Cardiac muscle cell (in vitro differentiated cells and primary cell): ENCODE measurements at regions not wholly inside any gene's neighbourhood (a gene's known extent, or its start where the extent isn't known, plus 50 kb on each side); places are given as distances from the start of the nearest gene placed in this dataset.

Source experiments
- DNase-seq, 2 donors: peaks; one replicate each; pipeline versions ENCODE4 v3.0.0 to v3.0.0-alpha.2; 2010 to 2017; ENCODE audit warnings: low read depth in 1 of 2, low spot score in 1 of 2
- H3K27ac ChIP-seq: fragments of 200-600 bp; sonication (generic); 2 replicates; pipeline ENCODE4 v1.5.1; 2016
- H3K27me3 ChIP-seq: fragments of 200-600 bp; sonication (generic); 2 replicates; pipeline ENCODE4 v1.6.0; 2016; ENCODE audit warnings: control low read depth
- H3K36me3 ChIP-seq: fragments of 200-600 bp; sonication (generic); 2 replicates; pipeline ENCODE4 v1.5.1; 2016; ENCODE audit warnings: control low read depth
- H3K4me1 ChIP-seq: fragments of 200-600 bp; sonication (generic); 2 replicates; pipeline ENCODE4 v1.8.1; 2017; ENCODE audit warnings: low read depth, mild to moderate bottlenecking, mixed run types
- H3K4me3 ChIP-seq: fragments of 200-600 bp; sonication (generic); 2 replicates; pipeline ENCODE4 v1.5.1; 2016; ENCODE audit warnings: mild to moderate bottlenecking
- H3K9me3 ChIP-seq: fragments of 200-600 bp; sonication (generic); 2 replicates; pipeline ENCODE4 v1.5.1; 2017; ENCODE audit warnings: low read depth, mild to moderate bottlenecking, control low read depth
- TF ChIP-seq, protein P1 (sequence below): IDR thresholded peaks from 2 replicates; pipeline ENCODE4 v1.5.1; 2012; ENCODE audit warnings: low read depth, mild to moderate bottlenecking, low read length

GRCh38 chr10:70998086-70998485 is 109.7 kb upstream of the PCBD1 start:
- no peak for DNase-seq
- H3K27ac ChIP-seq: no peak overlapping the region
- TF ChIP-seq, protein P1, sequence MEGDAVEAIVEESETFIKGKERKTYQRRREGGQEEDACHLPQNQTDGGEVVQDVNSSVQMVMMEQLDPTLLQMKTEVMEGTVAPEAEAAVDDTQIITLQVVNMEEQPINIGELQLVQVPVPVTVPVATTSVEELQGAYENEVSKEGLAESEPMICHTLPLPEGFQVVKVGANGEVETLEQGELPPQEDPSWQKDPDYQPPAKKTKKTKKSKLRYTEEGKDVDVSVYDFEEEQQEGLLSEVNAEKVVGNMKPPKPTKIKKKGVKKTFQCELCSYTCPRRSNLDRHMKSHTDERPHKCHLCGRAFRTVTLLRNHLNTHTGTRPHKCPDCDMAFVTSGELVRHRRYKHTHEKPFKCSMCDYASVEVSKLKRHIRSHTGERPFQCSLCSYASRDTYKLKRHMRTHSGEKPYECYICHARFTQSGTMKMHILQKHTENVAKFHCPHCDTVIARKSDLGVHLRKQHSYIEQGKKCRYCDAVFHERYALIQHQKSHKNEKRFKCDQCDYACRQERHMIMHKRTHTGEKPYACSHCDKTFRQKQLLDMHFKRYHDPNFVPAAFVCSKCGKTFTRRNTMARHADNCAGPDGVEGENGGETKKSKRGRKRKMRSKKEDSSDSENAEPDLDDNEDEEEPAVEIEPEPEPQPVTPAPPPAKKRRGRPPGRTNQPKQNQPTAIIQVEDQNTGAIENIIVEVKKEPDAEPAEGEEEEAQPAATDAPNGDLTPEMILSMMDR: no peak
- H3K4me1 ChIP-seq: no peaks in the 10 kb centered on the region
- H3K27me3 ChIP-seq: no peaks in the 10 kb centered on the region
- H3K9me3 ChIP-seq: no peaks in the 10 kb centered on the region
- no peaks in the 10 kb centered on the region for H3K36me3 ChIP-seq
- no peak overlapping the region for H3K4me3 ChIP-seq

GRCh38 chr10:71001470-71001869 is 113.1 kb upstream of the PCBD1 start:
- Histone ChIP-seq H3K4me1 (peaks cover 11% of the 10 kb centered on the region), H3K27me3 (no peaks in the 10 kb centered on the region), H3K27ac (no peak overlapping the region), H3K9me3 (no peaks in the 10 kb centered on the region), H3K4me3 (no peak overlapping the region), H3K36me3 (no peaks in the 10 kb centered on the region)
- TF ChIP-seq, protein P1: no peak
- no peak for DNase-seq

GRCh38 chr10:71004176-71005075 is 116.1 kb upstream of the PCBD1 start:
- DNase-seq: no peak
- TF ChIP-seq, protein P1: no peak

GRCh38 chr10:71005337-71006305 is 117.3 kb upstream of the PCBD1 start:
- no peak overlapping the region for H3K27ac ChIP-seq
- H3K4me1 ChIP-seq: peaks cover 15% of the 10 kb centered on the region
- H3K27me3 ChIP-seq: no peaks in the 10 kb centered on the region
- no peak overlapping the region for H3K4me3 ChIP-seq
- H3K36me3 ChIP-seq: no peaks in the 10 kb centered on the region
- H3K9me3 ChIP-seq: no peaks in the 10 kb centered on the region
- TF ChIP-seq, protein P1: no peak
- peak in 1 of 2 donors; percentile 48 for DNase-seq

More at GRCh38 chr10:71004176-71005075, 116.1 kb upstream of the PCBD1 start:
- Histone ChIP-seq H3K36me3 (no peaks in the 10 kb centered on the region), H3K27ac (no peak overlapping the region), H3K4me3 (no peak overlapping the region), H3K27me3 (no peaks in the 10 kb centered on the region), H3K9me3 (no peaks in the 10 kb centered on the region), H3K4me1 (peaks cover 15% of the 10 kb centered on the region)

- Histone ChIP-seq H3K4me3 (no peak overlapping the region), H3K27ac (no peak overlapping the region), H3K36me3 (no peaks in the 10 kb centered on the region), H3K9me3 (no peaks in the 10 kb centered on the region), H3K4me1 (peaks cover 15% of the 10 kb centered on the region), H3K27me3 (no peaks in the 10 kb centered on the region)
- DNase-seq: no peak
- TF ChIP-seq, protein P1: no peak
Observed at GRCh38 chr10:71006506-71006905, 118.1 kb upstream of the PCBD1 start.
